Pancreas (tissue), 10 donors: ENCODE measurements at regions not wholly inside any gene's neighbourhood (a gene's known extent, or its start where the extent isn't known, plus 50 kb on each side); places are given as distances from the start of the nearest gene placed in this dataset.

Source experiments
- ATAC-seq, 4 donors: fragments of 200-7000 bp; cut with Tn5 transposase; one replicate each; pipeline versions ENCODE4 v1.8.0 to v1.9.1; 2020; ENCODE audit warnings: mild to moderate bottlenecking in 4 of 4, moderate library complexity in 4 of 4
- DNase-seq, 6 donors: peaks; one replicate each; pipeline ENCODE4 v3.0.0-alpha.2; 2020
- FAIRE-seq: peaks from 2 replicates; lab custom pipeline; 2012; peaks lifted over from hg19 to GRCh38; lab: Jason Lieb, UNC
- H3K27ac ChIP-seq, 4 donors: fragments of 200-600 bp; sonication (generic); 1 replicate in 3 of 4; 2 replicates in 1 of 4; pipeline versions ENCODE4 v1.5.0 to v1.8.0; 2020
- H3K27me3 ChIP-seq, 4 donors: fragments of 200-600 bp; one replicate each; pipeline ENCODE4 v1.8.0; 2021
- H3K36me3 ChIP-seq, 3 donors: fragments of 200-600 bp; sonication (generic) in 1 of 3; one replicate each; pipeline versions ENCODE4 v1.5.0 to v1.8.0; 2020 to 2021
- H3K4me1 ChIP-seq, 3 donors: fragments of 200-600 bp; one replicate each; pipeline ENCODE4 v1.8.0; 2021
- H3K4me3 ChIP-seq, 4 donors: fragments of 200-600 bp; sonication (generic) in 2 of 4; one replicate each; pipeline versions ENCODE4 v1.5.0 to v1.8.0; 2020 to 2021
- H3K9me3 ChIP-seq, 4 donors: fragments of 200-600 bp; one replicate each; pipeline ENCODE4 v1.8.0; 2021
- CTCF ChIP-seq, 4 donors: fragments of 200-600 bp; sonication (generic) in 3 of 4; IDR thresholded peaks; one replicate each; pipeline versions ENCODE4 v1.5.0 to v1.8.0; 2021; ENCODE audit warnings: antibody characterized with exemption in 4 of 4
- WGBS, 2 donors: extraction: QIAGEN DNeasy Blood & Tissue Kit; methylation state at CpG; one replicate each; pipeline ENCODE4 v1.1.7; 2013; 5-methylcytosine and 5-hydroxymethylcytosine counted together
- intact Hi-C, 3 donors: fragments of 100-400 bp; cut with DNase I; formaldehyde crosslinking; loops; one replicate each; pipeline versions ENCODE4 v1.11.1 to v1.14.2; 2022
- donor health status: healthy with polysubstance abuse.
- donor health status: DM: no; HTN: no; CAD: no; lungs with moderate emphysema.
- donor health status: DM: no; HTN: no; CAD: no.
- donor health status: control.
- donor health status: control.
- donor health status: Bipolar disorder and iron deficiency.
- donor health status: DM: yes; HTN: yes; CAD: no.
- donor health status: DM: no; HTN: no; CAD: no.
- donor health status: DM: no; HTN: no; CAD: no.
- donor health status: DM: yes; HTN: yes; CAD: no.

GRCh38 chr2:146537477-146537876, 1307.4 kb upstream of the ACVR2A start:
- DNase-seq (no peak), ATAC-seq (no peak), FAIRE-seq (no peak)
- intact Hi-C loops = no loop called here
- 98% methylated on average over 2 of the region's 2 CpGs for WGBS, 2 donors
- Histone ChIP-seq H3K36me3 (no peaks in the 10 kb centered on the region), H3K27me3 (no peaks in the 10 kb centered on the region), H3K4me3 (no peak overlapping the region), H3K9me3 (no peaks in the 10 kb centered on the region), H3K27ac (no peak overlapping the region), H3K4me1 (no peaks in the 10 kb centered on the region)
- TF ChIP-seq CTCF (IDR thresholded peaks at IDR 0.05) = no peak

- Histone ChIP-seq H3K4me1 (no peaks in the 10 kb centered on the region), H3K9me3 (no peaks in the 10 kb centered on the region), H3K27me3 (no peaks in the 10 kb centered on the region), H3K4me3 (no peak overlapping the region), H3K36me3 (no peaks in the 10 kb centered on the region), H3K27ac (no peak overlapping the region)
- no peak for ATAC-seq
- DNase-seq = no peak
- no peak for TF ChIP-seq CTCF (IDR thresholded peaks at IDR 0.05)
- no peak for FAIRE-seq
- 61 to 66% methylated on average over 3 of the region's 3 CpGs for WGBS, 2 donors
- intact Hi-C loops = no loop called here
Observed at GRCh38 chr2:146532509-146533147, 1312.2 kb upstream of the ACVR2A start.

- DNase-seq (no peak), ATAC-seq (no peak), FAIRE-seq (no peak)
- Histone ChIP-seq H3K9me3 (no peaks in the 10 kb centered on the region), H3K27ac (no peak overlapping the region), H3K4me1 (no peaks in the 10 kb centered on the region), H3K4me3 (no peak overlapping the region), H3K36me3 (no peaks in the 10 kb centered on the region), H3K27me3 (no peaks in the 10 kb centered on the region)
- WGBS, 2 donors = 66 to 72% methylated on average over 3 of the region's 3 CpGs
- intact Hi-C loops = no loop called here
- TF ChIP-seq CTCF (IDR thresholded peaks at IDR 0.05) = no peak
Observed at GRCh38 chr2:146532009-146532408, 1312.8 kb upstream of the ACVR2A start.

- ATAC-seq (no peak), FAIRE-seq (no peak), DNase-seq (no peak)
- TF ChIP-seq CTCF (IDR thresholded peaks at IDR 0.05) = no peak
- H3K4me1 ChIP-seq = no peaks in the 10 kb centered on the region
- no peaks in the 10 kb centered on the region for H3K36me3 ChIP-seq
- H3K4me3 ChIP-seq = no peak overlapping the region
- no peaks in the 10 kb centered on the region for H3K27me3 ChIP-seq
- intact Hi-C loops = no loop called here
- no peak overlapping the region for H3K27ac ChIP-seq
- no peaks in the 10 kb centered on the region for H3K9me3 ChIP-seq
Observed at GRCh38 chr2:146530886-146531285, 1313.9 kb upstream of the ACVR2A start.

GRCh38 chr2:146527166-146527565, 1317.7 kb upstream of the ACVR2A start:
- H3K4me3 ChIP-seq = no peak overlapping the region
- no peak overlapping the region for H3K27ac ChIP-seq
- H3K36me3 ChIP-seq = no peaks in the 10 kb centered on the region
- no peak for FAIRE-seq
- no peaks in the 10 kb centered on the region for H3K9me3 ChIP-seq
- no peaks in the 10 kb centered on the region for H3K4me1 ChIP-seq
- DNase-seq = no peak
- H3K27me3 ChIP-seq = no peaks in the 10 kb centered on the region
- intact Hi-C loops = no loop called here
- TF ChIP-seq CTCF (IDR thresholded peaks at IDR 0.05) = no peak
- no peak for ATAC-seq
